ENCODE measurements at regions not wholly inside any gene's neighbourhood (a gene's known extent, or its start where the extent isn't known, plus 50 kb on each side); places are given as distances from the start of the nearest gene placed in this dataset.
"Not testable (repeated sequence)": the region's sequence is repeated elsewhere in the genome, so short reads cannot be mapped to it uniquely, and the experiment has no call there.

- DNase-seq, result no peak
Observed at GRCh38 chr4:64718091-64718490, 308.8 kb upstream of the TECRL start.

GRCh38 chr4:64715741-64716140 is 306.5 kb upstream of the TECRL start:
- no peak for DNase-seq

DNA sequence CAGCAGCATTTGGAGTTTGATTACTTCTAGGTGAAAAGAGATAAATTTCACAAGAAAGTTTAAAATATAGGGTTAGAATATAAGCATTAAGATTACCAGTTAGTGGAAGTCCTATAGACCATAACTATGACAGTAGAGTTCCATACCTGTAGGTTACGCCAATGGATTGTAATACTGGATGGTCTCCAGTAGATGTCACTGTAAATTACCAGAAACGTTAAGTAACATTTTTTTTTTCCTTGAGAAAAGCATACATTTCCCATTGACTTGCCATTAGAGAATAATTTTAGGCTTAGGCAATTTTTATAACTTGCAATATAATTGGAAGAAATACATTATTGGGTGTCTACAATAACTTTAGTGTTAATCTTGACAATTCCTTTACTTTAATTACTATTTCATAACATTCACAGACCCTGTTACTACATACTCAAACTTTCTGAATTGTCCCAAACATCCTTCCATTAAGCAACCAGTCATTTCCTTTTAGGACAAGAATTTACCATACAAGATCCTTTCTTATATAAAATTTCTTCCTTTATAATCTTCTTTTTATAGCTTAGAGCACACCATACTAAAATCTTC is 304.1 kb upstream of the TECRL start:
- DNase-seq, result peak; percentile 37

GRCh38 chr4:64712590-64712989 is 303.3 kb upstream of the TECRL start:
- DNase-seq, result no peak

- no peak for DNase-seq
Observed at GRCh38 chr4:64705989-64706388, 296.7 kb upstream of the TECRL start.

DNA sequence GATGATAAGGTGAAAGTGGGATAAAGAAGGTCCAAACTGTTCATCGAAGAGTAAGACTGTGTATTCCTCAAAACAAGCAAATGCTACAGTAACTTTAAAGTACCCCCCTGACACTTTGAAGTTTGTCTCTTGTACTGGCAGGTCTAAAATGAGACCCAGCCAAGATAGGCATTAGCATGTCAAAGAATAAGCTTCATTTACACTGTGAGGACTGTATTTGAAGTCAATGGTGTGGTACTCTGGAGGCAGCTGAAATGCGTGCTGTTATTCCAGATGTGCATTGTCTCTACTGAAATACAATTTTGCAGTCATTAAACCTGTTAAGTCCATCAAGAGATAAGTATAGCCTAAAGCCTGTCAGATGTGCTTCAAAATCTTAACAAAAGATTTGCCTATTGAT is 288.9 kb upstream of the TECRL start:
- DNase-seq, result no peak

DNA sequence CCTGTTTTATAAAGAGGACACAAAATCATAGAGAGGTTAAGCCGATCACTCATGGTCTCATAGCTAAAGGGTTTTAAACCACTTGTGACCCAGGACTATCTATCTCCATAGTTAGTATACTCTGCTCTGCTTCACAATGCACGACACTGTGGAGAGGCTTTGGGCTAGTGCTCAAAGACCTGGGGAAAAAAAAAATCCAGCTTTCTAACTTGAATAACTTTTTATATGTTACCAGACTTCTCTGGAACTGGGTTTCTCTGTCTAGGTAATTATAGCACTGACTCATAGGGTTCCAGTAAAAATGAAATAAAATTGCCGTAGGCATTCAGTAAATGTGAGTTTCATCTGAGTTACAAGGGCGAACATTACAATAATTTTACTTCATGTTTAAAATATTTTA is 273.7 kb upstream of the TECRL start:
- DNase-seq, result no peak

GRCh38 chr4:64682481-64682880 is 273.2 kb upstream of the TECRL start:
- DNase-seq, result no peak

GRCh38 chr4:64673121-64673520 is 263.9 kb upstream of the TECRL start:
- DNase-seq, result not testable (repeated sequence)

GRCh38 chr4:64670647-64671046 is 261.4 kb upstream of the TECRL start:
- no peak for DNase-seq

GRCh38 chr4:64643841-64644240 is 234.6 kb upstream of the TECRL start:
- no peak for DNase-seq

GRCh38 chr4:64642936-64643335 is 233.7 kb upstream of the TECRL start:
- DNase-seq, result no peak

GRCh38 chr4:64640402-64640801 is 231.2 kb upstream of the TECRL start:
- not testable (repeated sequence) for DNase-seq

GRCh38 chr4:64625438-64625837 is 216.2 kb upstream of the TECRL start:
- DNase-seq, result no peak

- DNase-seq, result peak; percentile 45
Observed at GRCh38 chr4:64617800-64618199, 208.6 kb upstream of the TECRL start.

DNA sequence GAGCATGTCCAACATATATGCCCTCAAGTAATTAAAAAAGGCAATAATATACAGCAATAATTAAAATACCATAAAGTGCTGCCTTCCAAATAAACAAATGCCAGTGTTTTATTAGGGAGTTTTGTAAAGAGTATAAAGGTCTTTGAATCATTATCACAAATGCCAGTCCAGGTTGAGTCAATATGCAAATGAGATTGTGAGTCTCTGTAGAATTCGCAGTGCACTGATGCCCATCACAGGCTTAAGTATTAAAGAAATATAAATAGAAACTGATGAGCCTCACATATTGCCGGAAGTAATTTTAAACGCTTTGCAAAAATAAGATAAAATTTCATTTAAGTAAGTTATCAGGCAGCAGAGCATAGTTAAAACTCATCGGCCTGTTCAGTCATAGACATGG is 205.0 kb upstream of the TECRL start:
- no peak for DNase-seq

DNA sequence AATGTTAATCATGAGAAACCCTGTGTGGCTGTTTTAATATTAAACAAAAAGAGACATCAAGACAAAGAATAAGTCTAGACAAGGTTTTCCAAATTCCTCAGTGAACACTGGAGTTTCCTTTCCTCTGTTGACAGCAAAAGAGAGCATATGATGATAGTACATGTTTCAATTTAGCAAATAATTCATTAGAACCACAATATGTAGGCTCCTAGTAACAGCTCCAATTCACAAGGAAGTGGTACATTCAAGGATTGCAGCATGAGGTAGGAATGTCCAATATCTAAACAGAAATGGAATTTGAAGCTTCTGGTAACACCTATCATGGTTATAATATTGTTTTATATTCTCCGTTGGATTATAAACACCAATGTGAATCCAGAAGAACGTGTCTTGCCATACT is 203.8 kb upstream of the TECRL start:
- no peak for DNase-seq

DNA sequence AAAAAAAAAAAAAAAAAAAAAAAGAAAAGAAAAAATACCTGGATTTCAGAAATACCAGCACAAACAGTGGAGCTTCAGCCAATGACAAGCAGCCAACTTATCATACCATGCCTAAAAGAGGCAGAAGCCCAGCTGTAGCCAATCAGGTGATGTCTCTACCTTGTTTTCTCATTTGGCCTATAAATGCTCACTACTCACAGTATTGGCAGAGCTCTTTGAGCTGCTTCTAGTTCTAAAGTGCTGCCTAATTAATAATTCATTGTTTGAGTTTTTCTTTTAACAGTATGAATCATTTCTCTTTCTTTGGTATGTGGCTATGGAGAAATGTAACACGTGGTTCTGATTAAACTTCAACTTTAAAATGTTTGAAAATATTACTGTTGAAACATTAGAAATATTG is 188.8 kb upstream of the TECRL start:
- no peak for DNase-seq

- no peak for DNase-seq
Observed at GRCh38 chr4:64594723-64595122, 185.5 kb upstream of the TECRL start.

- DNase-seq, result no peak
Observed at GRCh38 chr4:64588507-64588906, 179.3 kb upstream of the TECRL start.

DNA sequence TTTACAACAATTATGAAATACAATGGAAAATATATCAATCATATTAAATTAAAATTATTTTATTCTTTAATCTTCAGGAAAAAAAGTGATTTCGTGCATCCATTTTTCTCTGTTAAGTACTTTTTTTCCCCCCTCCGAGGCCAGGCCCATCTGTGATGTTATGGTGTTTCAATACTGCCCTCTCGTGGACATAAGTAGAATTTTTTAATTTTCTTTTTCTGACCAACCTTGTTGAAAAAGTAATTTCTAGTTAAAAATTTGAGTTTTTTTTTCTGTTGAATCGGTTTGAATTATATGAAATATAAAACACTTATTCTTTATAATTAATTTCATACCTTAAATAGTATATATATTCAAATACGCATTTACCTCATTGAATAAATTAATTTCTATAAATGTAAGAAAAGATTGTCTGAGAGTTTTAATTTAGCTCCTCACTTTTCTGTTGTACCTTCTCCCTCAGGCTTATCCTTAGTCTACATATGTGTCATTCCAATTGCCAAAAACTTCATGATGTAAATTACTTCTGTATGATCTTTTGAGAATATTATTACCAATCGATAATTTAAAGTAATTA is 175.8 kb upstream of the TECRL start:
- DNase-seq, result peak; percentile 46

DNA sequence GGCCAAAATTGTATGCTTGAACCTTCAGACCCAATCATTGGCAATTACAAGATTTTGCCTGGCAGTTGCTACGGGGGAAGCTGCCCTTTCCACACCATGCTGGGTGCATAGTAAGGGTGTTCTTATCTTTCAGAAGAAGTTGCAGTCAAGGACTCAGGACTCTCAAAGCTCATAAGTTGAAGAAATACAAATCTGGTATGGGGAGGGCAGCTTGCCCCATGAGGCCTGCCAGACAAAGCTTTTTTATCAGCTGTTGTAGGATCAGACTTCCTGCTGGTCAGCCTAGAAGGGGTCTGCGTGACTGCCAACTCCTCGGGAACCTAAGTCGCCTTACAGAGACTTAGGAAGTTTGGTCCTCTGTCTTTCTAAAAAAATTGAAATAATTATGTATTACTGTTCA is 174.9 kb upstream of the TECRL start:
- no peak for DNase-seq

- DNase-seq, result no peak
Observed at GRCh38 chr4:64582492-64582891, 173.2 kb upstream of the TECRL start.

DNA sequence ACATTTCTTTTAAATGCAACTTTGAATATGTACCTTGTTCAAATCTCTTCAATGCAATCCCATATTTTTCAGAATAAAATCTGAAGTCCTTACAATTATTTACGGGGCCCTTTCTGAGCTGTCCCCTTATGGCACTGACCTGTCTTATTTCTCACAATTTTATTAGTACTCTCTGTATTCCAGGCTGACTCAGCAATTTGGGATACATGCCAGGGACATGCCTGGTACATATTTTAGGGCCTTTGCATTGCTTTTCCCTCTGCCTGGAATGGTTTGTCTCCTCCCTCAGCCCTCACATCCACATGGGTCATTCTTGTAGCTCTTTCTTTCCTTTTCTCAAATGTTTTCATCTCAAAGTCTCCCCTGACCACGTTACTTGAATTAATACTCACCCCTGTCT is 172.2 kb upstream of the TECRL start:
- DNase-seq, result no peak

GRCh38 chr4:64564126-64564525 is 154.9 kb upstream of the TECRL start:
- DNase-seq, result no peak
